Loucy (cell line): ENCODE measurements at regions not wholly inside any gene's neighbourhood (a gene's known extent, or its start where the extent isn't known, plus 50 kb on each side); places are given as distances from the start of the nearest gene placed in this dataset.

Experiments used
- H2AFZ ChIP-seq: fragments of 200-600 bp; sonication (generic); 2 replicates; pipeline ENCODE4 v1.6.0; 2016; ENCODE audit warnings: antibody characterized with exemption, mild to moderate bottlenecking, low read length, moderate library complexity
- H3F3A ChIP-seq: fragments of 200-600 bp; 2 replicates; pipeline ENCODE4 v1.6.0; 2016; ENCODE audit warnings: antibody characterized with exemption, low read depth, mild to moderate bottlenecking
- H3K27me3 ChIP-seq: fragments of 200-600 bp; sonication (generic); 2 replicates; pipeline ENCODE4 v1.6.1; 2014; ENCODE audit warnings: low read length, mild to moderate bottlenecking; ENCODE audit not compliant: insufficient read depth, poor library complexity, severe bottlenecking
- H3K36me3 ChIP-seq: fragments of 200-600 bp; sonication (generic); 2 replicates; pipeline ENCODE4 v1.6.1; 2016; ENCODE audit warnings: low read length; ENCODE audit not compliant: insufficient read depth
- H3K4me1 ChIP-seq: fragments of 200-600 bp; sonication (generic); 2 replicates; pipeline ENCODE4 v1.5.1; 2014; ENCODE audit warnings: low read length, mild to moderate bottlenecking; ENCODE audit not compliant: insufficient read depth, poor library complexity, severe bottlenecking
- H3K4me2 ChIP-seq: fragments of 200-600 bp; sonication (generic); 2 replicates; pipeline ENCODE4 v1.6.0; 2014; ENCODE audit warnings: antibody characterized with exemption, low read length, low read depth, mild to moderate bottlenecking; ENCODE audit not compliant: poor library complexity, severe bottlenecking
- H3K4me3 ChIP-seq: fragments of 200-600 bp; sonication (generic); 2 replicates; pipeline ENCODE4 v1.5.1; 2014; ENCODE audit warnings: low read length, mild to moderate bottlenecking, mixed read lengths; ENCODE audit not compliant: poor library complexity, severe bottlenecking
- H3K79me2 ChIP-seq: fragments of 200-600 bp; sonication (generic); 2 replicates; pipeline ENCODE4 v1.6.1; 2014; ENCODE audit warnings: low read length; ENCODE audit not compliant: insufficient read depth
- H3K9ac ChIP-seq: fragments of 200-600 bp; sonication (generic); 2 replicates; pipeline ENCODE4 v1.6.0; 2014; ENCODE audit warnings: mild to moderate bottlenecking, low read depth, low read length, moderate library complexity; ENCODE audit not compliant: poor library complexity, severe bottlenecking
- H3K9me2 ChIP-seq: fragments of 200-600 bp; sonication (generic); replicated peaks from 2 replicates; pipeline ENCODE4 v1.6.1; 2016; ENCODE audit warnings: low read depth, low read length, mixed read lengths
- H3K9me3 ChIP-seq: fragments of 200-600 bp; sonication (generic); 2 replicates; pipeline ENCODE4 v1.6.1; 2014; ENCODE audit warnings: mild to moderate bottlenecking, antibody characterized with exemption, low read length, low read depth; ENCODE audit not compliant: insufficient read depth
- H4K20me1 ChIP-seq: fragments of 200-600 bp; sonication (generic); 2 replicates; pipeline ENCODE4 v1.6.0; 2014; ENCODE audit warnings: antibody characterized with exemption, low read length, mild to moderate bottlenecking; ENCODE audit not compliant: insufficient read depth, poor library complexity, severe bottlenecking
- CTCF ChIP-seq: fragments of 200-600 bp; sonication (generic); conservative IDR thresholded peaks from 2 replicates; pipeline ENCODE4 v1.5.1; 2014; ENCODE audit warnings: mild to moderate bottlenecking, antibody characterized with exemption, low read length
- EZH2phosphoT487 ChIP-seq: fragments of 200-600 bp; IDR thresholded peaks from 2 replicates; pipeline ENCODE4 v1.6.1; 2018; ENCODE audit warnings: antibody characterized with exemption, mild to moderate bottlenecking, moderate library complexity, borderline replicate concordance

GRCh38 chr6:11426571-11426970 is 111.0 kb upstream of the TMEM170B start:
- no peaks in the 10 kb centered on the region for H3K36me3 ChIP-seq
- no peaks in the 10 kb centered on the region for H3K27me3 ChIP-seq
- no peaks in the 10 kb centered on the region for H3F3A ChIP-seq
- TF ChIP-seq CTCF (no peak), EZH2phosphoT487 (no peak)
- H3K79me2 ChIP-seq, result no peaks in the 10 kb centered on the region
- no peaks in the 10 kb centered on the region for H4K20me1 ChIP-seq
- H3K9me2 ChIP-seq, result no peaks in the 10 kb centered on the region
- H3K4me1 ChIP-seq, result peaks cover 21% of the 10 kb centered on the region
- H2AFZ ChIP-seq, result no peak overlapping the region
- H3K4me3 ChIP-seq, result no peak overlapping the region
- no peak overlapping the region for H3K9ac ChIP-seq
- H3K9me3 ChIP-seq, result no peaks in the 10 kb centered on the region
- H3K4me2 ChIP-seq, result no peak overlapping the region

GRCh38 chr6:11425876-11426275 is 111.7 kb upstream of the TMEM170B start:
- no peak overlapping the region for H3K9ac ChIP-seq

GRCh38 chr6:11425431-11425871 is 112.1 kb upstream of the TMEM170B start:
- Histone ChIP-seq H3K9ac (no peak overlapping the region), H3K9me3 (no peaks in the 10 kb centered on the region), H3K27me3 (no peaks in the 10 kb centered on the region), H3K4me2 (no peak overlapping the region), H3K36me3 (no peaks in the 10 kb centered on the region), H3K4me3 (no peak overlapping the region), H3F3A (no peaks in the 10 kb centered on the region), H2AFZ (no peak overlapping the region), H3K79me2 (no peaks in the 10 kb centered on the region), H4K20me1 (no peaks in the 10 kb centered on the region), H3K9me2 (no peaks in the 10 kb centered on the region), H3K4me1 (peaks cover 21% of the 10 kb centered on the region)
- TF ChIP-seq CTCF, result no peak
- no peak for TF ChIP-seq EZH2phosphoT487

More at GRCh38 chr6:11425876-11426275, 111.7 kb upstream of the TMEM170B start:
- Histone ChIP-seq H3K4me1 (peaks cover 21% of the 10 kb centered on the region), H4K20me1 (no peaks in the 10 kb centered on the region), H3F3A (no peaks in the 10 kb centered on the region), H3K9me2 (no peaks in the 10 kb centered on the region), H3K4me2 (no peak overlapping the region), H3K79me2 (no peaks in the 10 kb centered on the region), H3K36me3 (no peaks in the 10 kb centered on the region), H2AFZ (no peak overlapping the region), H3K9me3 (no peaks in the 10 kb centered on the region), H3K4me3 (no peak overlapping the region), H3K27me3 (no peaks in the 10 kb centered on the region)
- TF ChIP-seq EZH2phosphoT487 (no peak), CTCF (no peak)
